Calu3 (cell line): ENCODE measurements at regions not wholly inside any gene's neighbourhood (a gene's known extent, or its start where the extent isn't known, plus 50 kb on each side); places are given as distances from the start of the nearest gene placed in this dataset.

Source experiments
- BruUV-seq: library from RNA; stranded (reverse); fragments of 400-500 nt; replicated peaks from 2 replicates; lab custom pipeline; 2021; lab: Mats Ljungman, UMichigan
- CTCF ChIA-PET: fragments of 300-600 bp; sonication (Branson Sonifier 250); formaldehyde crosslinking; loops from one replicate; lab custom pipeline; 2022; ENCODE audit warnings: antibody characterized with exemption; lab: Charles Lee
- DNase-seq: peaks from one replicate; pipeline ENCODE4 v3.0.0; 2022
- H3K27ac Mint-ChIP-seq: one replicate; pipeline ENCODE4 v1.8.0; 2022; ENCODE audit warnings: mixed read lengths; ENCODE audit not compliant: unreplicated experiment
- H3K27me3 Mint-ChIP-seq: one replicate; pipeline ENCODE4 v1.8.0; 2022; ENCODE audit warnings: mixed read lengths; ENCODE audit not compliant: unreplicated experiment
- H3K36me3 Mint-ChIP-seq: one replicate; pipeline ENCODE4 v1.8.0; 2022; ENCODE audit warnings: mild to moderate bottlenecking, moderate library complexity, mixed read lengths; ENCODE audit not compliant: insufficient read depth, unreplicated experiment
- H3K4me1 Mint-ChIP-seq: one replicate; pipeline ENCODE4 v1.8.0; 2022; ENCODE audit warnings: mild to moderate bottlenecking, low read depth, mixed read lengths; ENCODE audit not compliant: unreplicated experiment
- H3K4me3 Mint-ChIP-seq: one replicate; pipeline ENCODE4 v1.8.0; 2022; ENCODE audit warnings: mild to moderate bottlenecking, low read depth, moderate library complexity, mixed read lengths; ENCODE audit not compliant: unreplicated experiment
- H3K9me3 Mint-ChIP-seq: one replicate; pipeline ENCODE4 v1.8.0; 2022; ENCODE audit warnings: low read depth, mixed read lengths; ENCODE audit not compliant: unreplicated experiment
- intact Hi-C: fragments of 100-400 bp; cut with micrococcal nuclease; formaldehyde crosslinking; loops from one replicate; pipeline ENCODE4 v1.10.0; 2022; ENCODE audit not compliant: unreplicated experiment
- TF ChIP-seq, protein P1 (sequence below): fragments of 200-600 bp; IDR thresholded peaks from one replicate; pipeline ENCODE4 v1.8.0; 2022; ENCODE audit warnings: antibody characterized with exemption; ENCODE audit not compliant: unreplicated experiment

DNA sequence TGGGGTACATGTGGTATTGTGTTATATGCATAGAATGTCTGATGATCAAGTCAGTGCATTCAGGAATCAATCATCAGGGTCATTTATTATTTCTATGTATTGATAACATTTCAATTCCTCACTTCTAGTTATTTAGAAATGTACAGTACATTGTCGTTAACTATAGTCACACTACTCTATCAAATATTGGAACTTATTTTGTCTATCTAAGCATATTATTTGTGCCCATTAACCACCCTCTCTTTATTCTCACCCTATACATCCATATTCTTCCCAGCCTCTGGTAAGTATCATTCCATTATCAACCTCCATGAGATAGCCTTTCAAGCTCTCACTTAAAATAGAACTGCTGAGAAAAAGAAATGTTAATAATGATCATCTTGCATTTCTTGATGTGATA, 596.5 kb upstream of the POT1 start:
- no TSS peak for BruUV-seq
- Mint-ChIP-seq H3K4me1 (peaks cover 9% of the 10 kb centered on the region), H3K4me3 (no peak overlapping the region), H3K27me3 (no peaks in the 10 kb centered on the region), H3K36me3 (no peaks in the 10 kb centered on the region), H3K27ac (no peak overlapping the region), H3K9me3 (no peaks in the 10 kb centered on the region)
- no peak for DNase-seq
- CTCF ChIA-PET = no interaction called here
- TF ChIP-seq, protein P1, sequence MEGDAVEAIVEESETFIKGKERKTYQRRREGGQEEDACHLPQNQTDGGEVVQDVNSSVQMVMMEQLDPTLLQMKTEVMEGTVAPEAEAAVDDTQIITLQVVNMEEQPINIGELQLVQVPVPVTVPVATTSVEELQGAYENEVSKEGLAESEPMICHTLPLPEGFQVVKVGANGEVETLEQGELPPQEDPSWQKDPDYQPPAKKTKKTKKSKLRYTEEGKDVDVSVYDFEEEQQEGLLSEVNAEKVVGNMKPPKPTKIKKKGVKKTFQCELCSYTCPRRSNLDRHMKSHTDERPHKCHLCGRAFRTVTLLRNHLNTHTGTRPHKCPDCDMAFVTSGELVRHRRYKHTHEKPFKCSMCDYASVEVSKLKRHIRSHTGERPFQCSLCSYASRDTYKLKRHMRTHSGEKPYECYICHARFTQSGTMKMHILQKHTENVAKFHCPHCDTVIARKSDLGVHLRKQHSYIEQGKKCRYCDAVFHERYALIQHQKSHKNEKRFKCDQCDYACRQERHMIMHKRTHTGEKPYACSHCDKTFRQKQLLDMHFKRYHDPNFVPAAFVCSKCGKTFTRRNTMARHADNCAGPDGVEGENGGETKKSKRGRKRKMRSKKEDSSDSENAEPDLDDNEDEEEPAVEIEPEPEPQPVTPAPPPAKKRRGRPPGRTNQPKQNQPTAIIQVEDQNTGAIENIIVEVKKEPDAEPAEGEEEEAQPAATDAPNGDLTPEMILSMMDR = no peak
- intact Hi-C loops = no loop called here

DNA sequence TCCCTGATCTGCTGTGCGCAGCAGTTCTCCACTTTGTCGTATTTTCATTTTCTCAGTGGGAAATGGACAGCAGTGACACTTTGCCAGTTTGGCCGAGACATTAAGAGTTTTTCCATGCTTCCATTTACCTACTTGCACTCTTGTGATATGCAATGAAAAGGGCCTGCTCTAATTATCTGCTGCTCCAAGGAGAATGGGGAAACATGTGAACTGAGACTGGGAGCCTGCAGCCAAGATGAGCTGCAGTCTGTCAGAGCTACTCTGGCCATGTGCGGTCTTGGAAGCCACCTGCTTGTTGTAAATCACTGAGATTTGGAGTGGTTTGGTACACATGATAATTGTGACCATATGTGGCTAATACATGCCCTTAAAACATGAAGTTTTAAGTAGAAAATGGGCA, 586.6 kb upstream of the POT1 start:
- no TSS peak for BruUV-seq
- H3K27me3 Mint-ChIP-seq = no peaks in the 10 kb centered on the region
- CTCF ChIA-PET = no interaction called here
- no peaks in the 10 kb centered on the region for H3K36me3 Mint-ChIP-seq
- TF ChIP-seq, protein P1 = no peak
- H3K4me1 Mint-ChIP-seq = no peaks in the 10 kb centered on the region
- no peak overlapping the region for H3K27ac Mint-ChIP-seq
- H3K9me3 Mint-ChIP-seq = no peaks in the 10 kb centered on the region
- no peak for DNase-seq
- intact Hi-C loops = no loop called here
- H3K4me3 Mint-ChIP-seq = no peak overlapping the region

DNA sequence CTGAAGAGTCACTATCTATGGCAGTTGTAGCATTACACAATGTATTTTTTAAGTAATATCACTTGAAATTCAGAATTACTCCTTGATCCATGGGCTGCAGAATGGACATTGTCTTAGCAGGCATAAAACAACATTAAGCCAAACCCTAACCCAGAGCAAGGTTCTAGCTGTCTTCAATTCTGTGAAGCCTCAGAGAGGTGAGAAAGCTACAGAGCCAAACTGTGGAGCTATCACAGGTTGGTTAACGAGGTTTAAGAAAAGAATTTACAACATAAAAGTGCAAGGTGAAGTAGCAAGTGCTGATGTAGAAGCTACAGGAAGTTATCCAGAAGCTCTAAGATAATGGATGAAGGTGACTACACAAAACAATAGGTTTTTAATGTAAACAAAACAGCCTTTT, 582.7 kb upstream of the POT1 start:
- Mint-ChIP-seq H3K27ac (no peak overlapping the region), H3K27me3 (no peaks in the 10 kb centered on the region), H3K36me3 (no peaks in the 10 kb centered on the region), H3K4me3 (no peak overlapping the region), H3K4me1 (no peaks in the 10 kb centered on the region), H3K9me3 (no peaks in the 10 kb centered on the region)
- no TSS peak for BruUV-seq
- CTCF ChIA-PET = no interaction called here
- intact Hi-C loops = no loop called here
- no peak for DNase-seq
- TF ChIP-seq, protein P1 = no peak

DNA sequence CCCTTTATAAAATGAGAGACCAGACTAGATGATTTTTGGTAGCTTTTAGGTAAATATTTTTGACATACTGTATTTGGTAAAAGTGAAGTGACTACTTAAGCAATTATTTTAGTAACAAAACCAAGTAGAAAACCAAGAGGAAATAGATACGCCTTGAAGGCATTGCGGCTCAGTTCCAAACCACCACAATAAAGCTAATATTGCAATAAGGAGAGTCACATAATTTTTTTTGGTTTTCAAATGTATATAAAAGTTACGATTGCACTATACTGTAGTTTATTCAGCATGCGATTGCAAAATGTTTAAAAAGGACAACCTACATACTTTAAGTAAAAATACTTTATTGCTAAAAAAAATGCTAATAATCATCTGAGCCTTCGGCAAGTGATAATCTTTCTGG, 581.7 kb upstream of the POT1 start:
- intact Hi-C loops = no loop called here
- DNase-seq = no peak
- Mint-ChIP-seq H3K27me3 (no peaks in the 10 kb centered on the region), H3K4me1 (no peaks in the 10 kb centered on the region), H3K36me3 (no peaks in the 10 kb centered on the region), H3K4me3 (no peak overlapping the region), H3K9me3 (no peaks in the 10 kb centered on the region), H3K27ac (no peak overlapping the region)
- no TSS peak for BruUV-seq
- CTCF ChIA-PET = no interaction called here
- TF ChIP-seq, protein P1 = no peak
